Peyer's patch (tissue), 4 donors: ENCODE measurements at regions not wholly inside any gene's neighbourhood (a gene's known extent, or its start where the extent isn't known, plus 50 kb on each side); places are given as distances from the start of the nearest gene placed in this dataset.

Experiments
- DNase-seq, 3 donors: peaks; one replicate each; pipeline ENCODE4 v3.0.0-alpha.2; 2017 to 2019
- H3K27ac ChIP-seq, 4 donors: fragments of 200-600 bp; sonication (generic); one replicate each; pipeline ENCODE4 v1.5.1; 2016 to 2019
- H3K27me3 ChIP-seq, 2 donors: fragments of 200-600 bp; sonication (generic); one replicate each; pipeline ENCODE4 v1.5.1; 2019
- H3K36me3 ChIP-seq, 3 donors: fragments of 200-600 bp; sonication (generic); one replicate each; pipeline ENCODE4 v1.5.1; 2016 to 2019
- H3K4me1 ChIP-seq, 4 donors: fragments of 200-600 bp; sonication (generic); one replicate each; pipeline ENCODE4 v1.5.1; 2016 to 2019
- H3K4me3 ChIP-seq, 4 donors: fragments of 200-600 bp; sonication (generic); 1 replicate in 3 of 4; 2 replicates in 1 of 4; pipeline ENCODE4 v1.5.1; 2016 to 2019; ENCODE audit warnings: mild to moderate bottlenecking in 1 of 4
- H3K9me3 ChIP-seq, 4 donors: fragments of 200-600 bp; sonication (generic); one replicate each; pipeline ENCODE4 v1.5.1; 2016 to 2019; ENCODE audit warnings: mild to moderate bottlenecking in 1 of 4
- POLR2A ChIP-seq, 2 donors: fragments of 450-650 bp; IDR thresholded peaks; one replicate each; pipeline ENCODE4 v1.5.1; 2017; ENCODE audit warnings: antibody characterized with exemption in 2 of 2, mild to moderate bottlenecking in 2 of 2, moderate library complexity in 2 of 2
- TF ChIP-seq, protein P1 (sequence below), 6 experiments: fragments of 450-650 bp in 4 of 6; fragments of 200-600 bp in 2 of 6; sonication (generic) in 1 of 6; IDR thresholded peaks; one replicate each; pipeline ENCODE4 v1.5.1; 2017 to 2019; ENCODE audit warnings: antibody characterized with exemption in 6 of 6, mild to moderate bottlenecking in 3 of 6, moderate library complexity in 1 of 6

- H3K36me3 ChIP-seq = no peaks in the 10 kb centered on the region
- H3K27ac ChIP-seq = no peak overlapping the region
- H3K9me3 ChIP-seq = no peaks in the 10 kb centered on the region
- H3K4me1 ChIP-seq = no peaks in the 10 kb centered on the region
- TF ChIP-seq, protein P1, sequence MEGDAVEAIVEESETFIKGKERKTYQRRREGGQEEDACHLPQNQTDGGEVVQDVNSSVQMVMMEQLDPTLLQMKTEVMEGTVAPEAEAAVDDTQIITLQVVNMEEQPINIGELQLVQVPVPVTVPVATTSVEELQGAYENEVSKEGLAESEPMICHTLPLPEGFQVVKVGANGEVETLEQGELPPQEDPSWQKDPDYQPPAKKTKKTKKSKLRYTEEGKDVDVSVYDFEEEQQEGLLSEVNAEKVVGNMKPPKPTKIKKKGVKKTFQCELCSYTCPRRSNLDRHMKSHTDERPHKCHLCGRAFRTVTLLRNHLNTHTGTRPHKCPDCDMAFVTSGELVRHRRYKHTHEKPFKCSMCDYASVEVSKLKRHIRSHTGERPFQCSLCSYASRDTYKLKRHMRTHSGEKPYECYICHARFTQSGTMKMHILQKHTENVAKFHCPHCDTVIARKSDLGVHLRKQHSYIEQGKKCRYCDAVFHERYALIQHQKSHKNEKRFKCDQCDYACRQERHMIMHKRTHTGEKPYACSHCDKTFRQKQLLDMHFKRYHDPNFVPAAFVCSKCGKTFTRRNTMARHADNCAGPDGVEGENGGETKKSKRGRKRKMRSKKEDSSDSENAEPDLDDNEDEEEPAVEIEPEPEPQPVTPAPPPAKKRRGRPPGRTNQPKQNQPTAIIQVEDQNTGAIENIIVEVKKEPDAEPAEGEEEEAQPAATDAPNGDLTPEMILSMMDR (IDR thresholded peaks at IDR 0.05) = no peak
- TF ChIP-seq POLR2A (IDR thresholded peaks at IDR 0.05) = no peak
- H3K27me3 ChIP-seq = no peaks in the 10 kb centered on the region
- H3K4me3 ChIP-seq = no peak overlapping the region
- DNase-seq = no peak
Measured at GRCh38 chrX:80267790-80268189, 152.5 kb upstream of the TENT5D start.

GRCh38 chrX:80282535-80282934 lies 137.7 kb upstream of the TENT5D start:
- no peaks in the 10 kb centered on the region for H3K36me3 ChIP-seq
- no peak overlapping the region for H3K27ac ChIP-seq
- H3K4me1 ChIP-seq = no peaks in the 10 kb centered on the region
- TF ChIP-seq, protein P1 (IDR thresholded peaks at IDR 0.05) = no peak
- TF ChIP-seq POLR2A (IDR thresholded peaks at IDR 0.05) = no peak
- no peaks in the 10 kb centered on the region for H3K9me3 ChIP-seq
- H3K4me3 ChIP-seq = no peak overlapping the region
- no peaks in the 10 kb centered on the region for H3K27me3 ChIP-seq
- no peak for DNase-seq

- Histone ChIP-seq H3K9me3 (no peaks in the 10 kb centered on the region), H3K36me3 (no peaks in the 10 kb centered on the region), H3K4me3 (no peak overlapping the region), H3K27ac (no peak overlapping the region), H3K27me3 (no peaks in the 10 kb centered on the region), H3K4me1 (no peaks in the 10 kb centered on the region)
- DNase-seq = peak in 1 of 3 donors; percentile 50
- TF ChIP-seq POLR2A (IDR thresholded peaks at IDR 0.05) = no peak
- TF ChIP-seq, protein P1 (IDR thresholded peaks at IDR 0.05) = peak in 3 of 6 experiments; percentile 41 to 46 (median 41)
Measured at GRCh38 chrX:80285131-80285773, 135.0 kb upstream of the TENT5D start.

GRCh38 chrX:80290834-80291233 lies 129.4 kb upstream of the TENT5D start:
- Histone ChIP-seq H3K27me3 (no peaks in the 10 kb centered on the region), H3K9me3 (no peaks in the 10 kb centered on the region), H3K4me1 (no peaks in the 10 kb centered on the region), H3K27ac (no peak overlapping the region), H3K36me3 (no peaks in the 10 kb centered on the region), H3K4me3 (no peak overlapping the region)
- no peak for DNase-seq
- no peak for TF ChIP-seq POLR2A (IDR thresholded peaks at IDR 0.05)
- TF ChIP-seq, protein P1 (IDR thresholded peaks at IDR 0.05) = no peak

GRCh38 chrX:80293354-80293753 lies 126.9 kb upstream of the TENT5D start:
- TF ChIP-seq POLR2A (IDR thresholded peaks at IDR 0.05) = no peak
- TF ChIP-seq, protein P1 (IDR thresholded peaks at IDR 0.05) = no peak

GRCh38 chrX:80306007-80306406 lies 114.2 kb upstream of the TENT5D start:
- no peak overlapping the region for H3K27ac ChIP-seq
- TF ChIP-seq, protein P1 (IDR thresholded peaks at IDR 0.05) = no peak
- no peak for TF ChIP-seq POLR2A (IDR thresholded peaks at IDR 0.05)
- DNase-seq = no peak
- H3K4me3 ChIP-seq = no peak overlapping the region
- H3K4me1 ChIP-seq = no peaks in the 10 kb centered on the region
- H3K27me3 ChIP-seq = no peaks in the 10 kb centered on the region
- no peaks in the 10 kb centered on the region for H3K9me3 ChIP-seq
- H3K36me3 ChIP-seq = no peaks in the 10 kb centered on the region

More at GRCh38 chrX:80293354-80293753, 126.9 kb upstream of the TENT5D start:
- no peak for DNase-seq
- Histone ChIP-seq H3K4me3 (no peak overlapping the region), H3K27me3 (no peaks in the 10 kb centered on the region), H3K27ac (no peak overlapping the region), H3K9me3 (no peaks in the 10 kb centered on the region), H3K36me3 (no peaks in the 10 kb centered on the region), H3K4me1 (no peaks in the 10 kb centered on the region)
